Stimulated activated CD4-positive, alpha-beta T cell treated with anti-CD3 and anti-CD28 coated beads, Interleukin-1b, Interleukin-23, amount 100 ng/mL, for 1 hour (primary cell): ENCODE measurements at regions not wholly inside any gene's neighbourhood (a gene's known extent, or its start where the extent isn't known, plus 50 kb on each side); places are given as distances from the start of the nearest gene placed in this dataset.
"Not testable (repeated sequence)": the region's sequence is repeated elsewhere in the genome, so short reads cannot be mapped to it uniquely, and the experiment has no call there.

ENCODE experiments used
- DNase-seq, 2 donors: peaks; one replicate each; pipeline ENCODE4 v3.0.0-alpha.2; 2020; ENCODE audit warnings: low read depth in 2 of 2

- no peak for DNase-seq
These were observed 152.3 kb upstream of the NEDD9 start for GRCh38 chr6:11384531-11385309.

GRCh38 chr6:11381801-11382513 lies 149.5 kb upstream of the NEDD9 start:
- peak in 1 of 2 donors; percentile 46 for DNase-seq

GRCh38 chr6:11380969-11381744 lies 148.7 kb upstream of the NEDD9 start:
- DNase-seq, result no peak

- no peak for DNase-seq
These were observed 148.1 kb upstream of the NEDD9 start for GRCh38 chr6:11380549-11380948.

GRCh38 chr6:11379805-11380204 lies 147.3 kb upstream of the NEDD9 start:
- DNase-seq, result no peak

GRCh38 chr6:11378639-11379038 lies 146.2 kb upstream of the NEDD9 start:
- no peak for DNase-seq

GRCh38 chr6:11374036-11375010 lies 141.9 kb upstream of the NEDD9 start:
- no peak for DNase-seq

GRCh38 chr6:11373208-11373607 lies 140.7 kb upstream of the NEDD9 start:
- no peak for DNase-seq

GRCh38 chr6:11372186-11372790 lies 139.8 kb upstream of the NEDD9 start:
- not testable (repeated sequence) for DNase-seq

GRCh38 chr6:11370191-11371018 lies 137.9 kb upstream of the NEDD9 start:
- DNase-seq, result no peak

GRCh38 chr6:11368760-11369159 lies 136.3 kb upstream of the NEDD9 start:
- DNase-seq, result no peak

- no peak for DNase-seq
These were observed 135.8 kb upstream of the NEDD9 start for GRCh38 chr6:11368264-11368663.

- DNase-seq, result no peak
These were observed 135.3 kb upstream of the NEDD9 start for GRCh38 chr6:11367638-11368199.

- DNase-seq, result no peak
These were observed 134.6 kb upstream of the NEDD9 start for GRCh38 chr6:11366934-11367637.

- DNase-seq, result no peak
These were observed 133.9 kb upstream of the NEDD9 start for GRCh38 chr6:11366183-11366933.

GRCh38 chr6:11364971-11365397 lies 132.5 kb upstream of the NEDD9 start:
- DNase-seq, result no peak

GRCh38 chr6:11363881-11364576 lies 131.6 kb upstream of the NEDD9 start:
- DNase-seq, result peak in 1 of 2 donors; percentile 42

GRCh38 chr6:11362564-11362963 lies 130.1 kb upstream of the NEDD9 start:
- no peak for DNase-seq
